NCI-H2107 treated with DMSO at 0.1 percent for 48 hours (cell line): ENCODE measurements at regions not wholly inside any gene's neighbourhood (a gene's known extent, or its start where the extent isn't known, plus 50 kb on each side); places are given as distances from the start of the nearest gene placed in this dataset.

Experiments
- DNase-seq: peaks from one replicate; lab custom pipeline; 2025; ENCODE audit not compliant: unreplicated experiment; lab: John Stamatoyannopoulos, UW

- DNase-seq: no peak
Measured at GRCh38 chr5:133801955-133802751, 166.3 kb downstream of the C5orf15 start.

- no peak for DNase-seq
Measured at GRCh38 chr5:133801431-133801830, 167.0 kb downstream of the C5orf15 start.

- DNase-seq: no peak
Measured at GRCh38 chr5:133799571-133800237, 168.7 kb downstream of the C5orf15 start.

- DNase-seq: no peak
Measured at GRCh38 chr5:133797167-133797566, 171.3 kb downstream of the C5orf15 start.

GRCh38 chr5:133796186-133796585, 172.2 kb downstream of the C5orf15 start:
- DNase-seq: no peak

GRCh38 chr5:133794771-133795415, 173.5 kb downstream of the C5orf15 start:
- DNase-seq: no peak

- DNase-seq: no peak
Measured at GRCh38 chr5:133793756-133794465, 174.5 kb downstream of the C5orf15 start.

- no peak for DNase-seq
Measured at GRCh38 chr5:133792655-133793054, 175.8 kb downstream of the C5orf15 start.

GRCh38 chr5:133792024-133792423, 176.4 kb downstream of the C5orf15 start:
- no peak for DNase-seq

GRCh38 chr5:133790898-133791297, 177.5 kb downstream of the C5orf15 start:
- peak; percentile 14 for DNase-seq

- DNase-seq: no peak
Measured at GRCh38 chr5:133789428-133789827, 177.1 kb upstream of the FSTL4 start.

- no peak for DNase-seq
Measured at GRCh38 chr5:133788121-133788520, 175.8 kb upstream of the FSTL4 start.

- no peak for DNase-seq
Measured at GRCh38 chr5:133786420-133786819, 174.1 kb upstream of the FSTL4 start.

GRCh38 chr5:133785182-133785581, 172.8 kb upstream of the FSTL4 start:
- DNase-seq: no peak

- no peak for DNase-seq
Measured at GRCh38 chr5:133783481-133783880, 171.1 kb upstream of the FSTL4 start.

- DNase-seq: no peak
Measured at GRCh38 chr5:133782736-133783135, 170.4 kb upstream of the FSTL4 start.

- DNase-seq: no peak
Measured at GRCh38 chr5:133781436-133782225, 169.3 kb upstream of the FSTL4 start.

GRCh38 chr5:133780619-133781280, 168.4 kb upstream of the FSTL4 start:
- no peak for DNase-seq

GRCh38 chr5:133779828-133780475, 167.6 kb upstream of the FSTL4 start:
- no peak for DNase-seq

- no peak for DNase-seq
Measured at GRCh38 chr5:133778636-133779035, 166.3 kb upstream of the FSTL4 start.
